ENCODE measurements at regions not wholly inside any gene's neighbourhood (a gene's known extent, or its start where the extent isn't known, plus 50 kb on each side); places are given as distances from the start of the nearest gene placed in this dataset.

- no peaks in the 10 kb centered on the region for H3K9me3 ChIP-seq
- H3K4me1 ChIP-seq = no peaks in the 10 kb centered on the region
- DNase-seq (ENCODE audit: extremely low spot score) = no peak
- H3K27me3 ChIP-seq = no peaks in the 10 kb centered on the region
- H3K36me3 ChIP-seq = no peaks in the 10 kb centered on the region
- H3K4me3 ChIP-seq = no peak overlapping the region
- TF ChIP-seq CTCF (IDR thresholded peaks at IDR 0.05) (peak in 1 of 3 experiments; percentile 20), POLR2AphosphoS5 (IDR thresholded peaks at IDR 0.05) (no peak)
- no peak overlapping the region for H3K27ac ChIP-seq (replicated peaks in 1 of 4)
- intact Hi-C loops (cut with DNase I) = no loop called here
- WGBS = 59% methylated on average over 4 of the region's 4 CpGs
These were observed 248.1 kb downstream of the CETN3 start for GRCh38 chr5:90161414-90161813.

- WGBS = 57% methylated on average over 3 of the region's 3 CpGs
- Histone ChIP-seq H3K27me3 (no peaks in the 10 kb centered on the region), H3K36me3 (no peaks in the 10 kb centered on the region), H3K9me3 (no peaks in the 10 kb centered on the region), H3K27ac (replicated peaks in 1 of 4) (no peak overlapping the region), H3K4me3 (no peak overlapping the region), H3K4me1 (no peaks in the 10 kb centered on the region)
- no peak for DNase-seq (ENCODE audit: extremely low spot score)
- TF ChIP-seq POLR2A (IDR thresholded peaks at IDR 0.05; ENCODE audit: low read depth) (no peak), CTCF (IDR thresholded peaks at IDR 0.05) (no peak), EP300 (IDR thresholded peaks at IDR 0.05) (no peak), POLR2AphosphoS5 (IDR thresholded peaks at IDR 0.05) (no peak)
- intact Hi-C loops (cut with DNase I) = no loop called here
These were observed 251.4 kb downstream of the CETN3 start for GRCh38 chr5:90158131-90158530.

- no peaks in the 10 kb centered on the region for H3K27me3 ChIP-seq
- 78% methylated on average over 2 of the region's 2 CpGs for WGBS
- no peak for TF ChIP-seq EP300 (IDR thresholded peaks at IDR 0.05)
- no peak for TF ChIP-seq POLR2AphosphoS5 (IDR thresholded peaks at IDR 0.05)
- no peak for TF ChIP-seq CTCF (IDR thresholded peaks at IDR 0.05)
- no peak for TF ChIP-seq POLR2A (IDR thresholded peaks at IDR 0.05; ENCODE audit: low read depth)
- peaks cover 0 to 3% (median 0%) of the 10 kb centered on the region in 4 donors for H3K9me3 ChIP-seq
- no peaks in the 10 kb centered on the region for H3K4me1 ChIP-seq
- H3K4me3 ChIP-seq = no peak overlapping the region
- intact Hi-C loops (cut with DNase I) = no loop called here
- no peak for DNase-seq (ENCODE audit: extremely low spot score)
- H3K36me3 ChIP-seq = no peaks in the 10 kb centered on the region
- no peak overlapping the region for H3K27ac ChIP-seq (replicated peaks in 1 of 4)
These were observed 256.5 kb downstream of the CETN3 start for GRCh38 chr5:90153031-90153430.

GRCh38 chr5:90144625-90145327 lies 264.8 kb downstream of the CETN3 start:
- Histone ChIP-seq H3K36me3 (no peaks in the 10 kb centered on the region), H3K9me3 (peaks cover 0 to 5% (median 2%) of the 10 kb centered on the region in 4 donors), H3K4me1 (no peaks in the 10 kb centered on the region), H3K27me3 (no peaks in the 10 kb centered on the region), H3K4me3 (no peak overlapping the region), H3K27ac (replicated peaks in 1 of 4) (no peak overlapping the region)
- intact Hi-C loops (cut with DNase I) = no loop called here
- TF ChIP-seq POLR2A (IDR thresholded peaks at IDR 0.05; ENCODE audit: low read depth) (no peak), EP300 (IDR thresholded peaks at IDR 0.05) (no peak), POLR2AphosphoS5 (IDR thresholded peaks at IDR 0.05) (no peak), CTCF (IDR thresholded peaks at IDR 0.05) (no peak)
- no peak for DNase-seq (ENCODE audit: extremely low spot score)
- WGBS = 94% methylated on average over 6 of the region's 6 CpGs

GRCh38 chr5:90142541-90142940 lies 267.0 kb downstream of the CETN3 start:
- intact Hi-C loops (cut with DNase I) = no loop called here
- WGBS = 79% methylated on average over 1 of the region's 1 CpG
- no peak for DNase-seq (ENCODE audit: extremely low spot score)

More at GRCh38 chr5:90142541-90142940, 267.0 kb downstream of the CETN3 start:
- peaks cover 0 to 5% (median 0%) of the 10 kb centered on the region in 4 donors for H3K9me3 ChIP-seq
- H3K4me1 ChIP-seq = peaks cover 0 to 6% (median 3%) of the 10 kb centered on the region in 4 donors
- no peaks in the 10 kb centered on the region for H3K36me3 ChIP-seq
- H3K27me3 ChIP-seq = no peaks in the 10 kb centered on the region
- TF ChIP-seq EP300 (IDR thresholded peaks at IDR 0.05) (no peak), POLR2AphosphoS5 (IDR thresholded peaks at IDR 0.05) (no peak), POLR2A (IDR thresholded peaks at IDR 0.05; ENCODE audit: low read depth) (no peak), CTCF (IDR thresholded peaks at IDR 0.05) (no peak)
- H3K4me3 ChIP-seq = no peak overlapping the region
- H3K27ac ChIP-seq (replicated peaks in 1 of 4) = no peak overlapping the region

Measured in esophagus muscularis mucosa (tissue), 4 donors.